GM12878 (cell line): ENCODE measurements at regions not wholly inside any gene's neighbourhood (a gene's known extent, or its start where the extent isn't known, plus 50 kb on each side); places are given as distances from the start of the nearest gene placed in this dataset.

ENCODE experiments used
- CTCF ChIP-seq, 3 experiments: IDR thresholded peaks in 2 of 3; conservative IDR thresholded peaks in 1 of 3; 2 replicates each; pipeline ENCODE4 v1.5.1; 2011; ENCODE audit warnings: low read depth in 3 of 3, low read length in 3 of 3, mild to moderate bottlenecking in 3 of 3, control low read depth in 2 of 3, moderate library complexity in 2 of 3, inconsistent platforms in 1 of 3, mixed read lengths in 1 of 3; ENCODE audit not compliant: control insufficient read depth in 2 of 3, insufficient read depth in 1 of 3; ENCODE audit errors: extremely low read depth in 1 of 3
- FOXK2 ChIP-seq: fragments of 450-650 bp; IDR thresholded peaks from 2 replicates; pipeline ENCODE4 v1.6.1; 2017; ENCODE audit warnings: mild to moderate bottlenecking, moderate library complexity
- HSF1 ChIP-seq: fragments of 150-350 bp; IDR thresholded peaks from 2 replicates; pipeline ENCODE4 v1.6.1; 2014; ENCODE audit warnings: mild to moderate bottlenecking, low read depth, low read length
- POLR2A ChIP-seq: IDR thresholded peaks from 2 replicates; pipeline ENCODE4 v1.6.1; 2011; ENCODE audit warnings: low read depth, mild to moderate bottlenecking, low read length
- POLR2AphosphoS5 ChIP-seq: IDR thresholded peaks from 2 replicates; pipeline ENCODE4 v1.6.1; 2011; ENCODE audit warnings: mild to moderate bottlenecking, low read length, inconsistent platforms
- RBBP5 ChIP-seq: fragments of 200-600 bp; sonication (generic); conservative IDR thresholded peaks from 2 replicates; pipeline ENCODE4 v1.6.1; 2016
- SP1 ChIP-seq: IDR thresholded peaks from one replicate; pipeline ENCODE4 v1.6.1; 2011; ENCODE audit warnings: low read depth, low read length
- USF1 ChIP-seq: IDR thresholded peaks from 2 replicates; pipeline ENCODE4 v1.6.1; 2011; ENCODE audit warnings: borderline replicate concordance, low read depth, mild to moderate bottlenecking, moderate library complexity, mixed read lengths, low read length; ENCODE audit not compliant: insufficient read depth; ENCODE audit errors: extremely low read length
- ZBTB40 ChIP-seq: fragments of 450-650 bp; IDR thresholded peaks from 2 replicates; pipeline ENCODE4 v1.6.1; 2016; ENCODE audit warnings: mild to moderate bottlenecking, moderate library complexity, borderline replicate concordance
- ZNF207 ChIP-seq: fragments of 450-650 bp; IDR thresholded peaks from 2 replicates; pipeline ENCODE4 v1.6.1; 2014; ENCODE audit warnings: antibody characterized with exemption, mild to moderate bottlenecking, borderline replicate concordance

- TF ChIP-seq POLR2A = no peak
- TF ChIP-seq RBBP5 = no peak
- no peak for TF ChIP-seq CTCF (IDR thresholded peaks at IDR 0.05 in 2 of 3, conservative IDR thresholded peaks at IDR 0.05 in 1 of 3; ENCODE audit: control insufficient read depth in 2 of 3, extremely low read depth in 1 of 3, insufficient read depth in 1 of 3, low read depth in 3 of 3, low read length in 3 of 3)
- TF ChIP-seq HSF1 = no peak
- no peak for TF ChIP-seq ZBTB40
- TF ChIP-seq ZNF207 = no peak
- no peak for TF ChIP-seq POLR2AphosphoS5
- TF ChIP-seq USF1 = no peak
- no peak for TF ChIP-seq SP1
- TF ChIP-seq FOXK2 = no peak
Observed at GRCh38 chr11:106523921-106524320, 446.5 kb downstream of the AASDHPPT start.
